RWPE1 (cell line): ENCODE measurements at regions not wholly inside any gene's neighbourhood (a gene's known extent, or its start where the extent isn't known, plus 50 kb on each side); places are given as distances from the start of the nearest gene placed in this dataset.
"Not testable (repeated sequence)": the region's sequence is repeated elsewhere in the genome, so short reads cannot be mapped to it uniquely, and the experiment has no call there.

Source experiments
- CTCF ChIA-PET: fragments of 350-600 bp; sonication (Branson Sonifier 250); formaldehyde crosslinking; extraction: SDS; loops from one replicate; lab custom pipeline; 2021; lab: Yijun Ruan, JAX
- POLR2A ChIA-PET: fragments of 400-600 bp; formaldehyde crosslinking; extraction: SDS; loops from one replicate; lab custom pipeline; 2020; ENCODE audit warnings: antibody characterized with exemption; ENCODE audit not compliant: low non-redundant PET; lab: Yijun Ruan, JAX
- DNase-seq: peaks from one replicate; pipeline ENCODE4 v3.0.0; 2012; ENCODE audit warnings: low spot score
- H3K27ac ChIP-seq: fragments of 450-650 bp; 2 replicates; pipeline ENCODE4 v1.5.1; 2017
- TF ChIP-seq, protein P1 (sequence below): fragments of 450-650 bp; conservative IDR thresholded peaks from 2 replicates; pipeline ENCODE4 v1.5.1; 2017; ENCODE audit warnings: low read depth, mild to moderate bottlenecking

DNA sequence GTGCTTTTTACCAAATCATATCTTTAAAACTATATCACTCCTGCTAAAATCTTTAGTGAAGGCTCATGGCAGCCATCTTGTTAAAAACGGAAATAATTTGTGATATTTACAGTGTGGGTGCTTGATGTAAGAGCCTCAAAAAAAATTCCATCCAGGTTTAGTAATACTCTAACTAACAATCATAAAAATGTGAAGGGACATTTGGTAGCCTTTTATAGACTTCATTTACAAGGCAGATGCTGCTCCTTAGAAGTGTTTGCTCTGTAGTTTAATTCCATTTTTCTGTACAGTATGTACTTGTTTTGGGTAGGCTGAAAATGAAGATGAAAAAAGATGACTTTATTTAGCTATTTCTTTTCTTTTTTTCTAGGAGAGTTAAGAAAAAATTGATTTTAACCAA, 525.0 kb downstream of the ZEB2 start:
- ChIA-PET CTCF (interaction anchor here (0.6 kb wide), 1 partner anchor 1237 kb away, joined by 3 read pairs; no protein-coding TSS in a partner anchor), POLR2A (no interaction called here)
- no peak overlapping the region for H3K27ac ChIP-seq
- no peak for DNase-seq
- TF ChIP-seq, protein P1, sequence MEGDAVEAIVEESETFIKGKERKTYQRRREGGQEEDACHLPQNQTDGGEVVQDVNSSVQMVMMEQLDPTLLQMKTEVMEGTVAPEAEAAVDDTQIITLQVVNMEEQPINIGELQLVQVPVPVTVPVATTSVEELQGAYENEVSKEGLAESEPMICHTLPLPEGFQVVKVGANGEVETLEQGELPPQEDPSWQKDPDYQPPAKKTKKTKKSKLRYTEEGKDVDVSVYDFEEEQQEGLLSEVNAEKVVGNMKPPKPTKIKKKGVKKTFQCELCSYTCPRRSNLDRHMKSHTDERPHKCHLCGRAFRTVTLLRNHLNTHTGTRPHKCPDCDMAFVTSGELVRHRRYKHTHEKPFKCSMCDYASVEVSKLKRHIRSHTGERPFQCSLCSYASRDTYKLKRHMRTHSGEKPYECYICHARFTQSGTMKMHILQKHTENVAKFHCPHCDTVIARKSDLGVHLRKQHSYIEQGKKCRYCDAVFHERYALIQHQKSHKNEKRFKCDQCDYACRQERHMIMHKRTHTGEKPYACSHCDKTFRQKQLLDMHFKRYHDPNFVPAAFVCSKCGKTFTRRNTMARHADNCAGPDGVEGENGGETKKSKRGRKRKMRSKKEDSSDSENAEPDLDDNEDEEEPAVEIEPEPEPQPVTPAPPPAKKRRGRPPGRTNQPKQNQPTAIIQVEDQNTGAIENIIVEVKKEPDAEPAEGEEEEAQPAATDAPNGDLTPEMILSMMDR = no peak

DNA sequence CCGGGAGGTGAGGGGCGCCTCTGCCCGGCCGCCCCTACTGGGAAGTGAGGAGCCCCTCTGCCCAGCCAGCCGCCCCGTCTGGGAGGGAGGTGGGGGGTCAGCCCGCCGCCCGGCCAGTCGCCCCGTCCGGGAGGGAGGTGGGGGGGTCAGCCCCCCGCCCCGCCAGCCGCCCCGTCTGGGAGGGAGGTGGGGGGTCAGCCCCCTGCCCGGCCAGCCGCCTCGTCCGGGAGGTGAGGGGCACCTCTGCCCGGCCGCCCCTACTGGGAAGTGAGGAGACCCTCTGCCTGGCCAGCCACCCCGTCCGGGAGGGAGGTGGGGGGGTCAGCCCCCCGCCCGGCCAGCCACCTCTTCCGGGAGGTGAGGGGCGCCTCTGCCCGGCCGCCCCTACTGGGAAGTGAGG, 528.3 kb downstream of the ZEB2 start:
- DNase-seq, POLR2A ChIA-PET, CTCF ChIA-PET, H3K27ac ChIP-seq: not testable (repeated sequence)

DNA sequence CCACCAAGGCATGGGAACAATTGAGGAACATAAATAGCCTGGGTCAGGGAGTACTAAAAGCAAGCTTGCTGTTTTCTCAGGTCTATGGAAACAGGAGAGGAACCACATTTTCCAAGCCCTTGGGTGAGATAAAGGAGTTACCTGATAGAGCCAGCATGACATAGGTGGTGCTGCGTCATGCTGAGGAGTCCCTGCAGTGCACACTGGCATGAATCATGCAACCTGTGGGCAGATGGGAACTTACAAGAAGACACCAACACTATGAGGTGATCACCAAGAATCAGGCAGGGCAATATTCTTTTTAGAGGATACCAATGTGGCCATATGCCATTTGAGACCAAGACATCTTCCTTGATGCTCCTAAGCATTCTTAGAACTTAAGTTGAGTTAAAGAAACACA, 531.8 kb downstream of the ZEB2 start:
- DNase-seq = no peak
- TF ChIP-seq, protein P1 = no peak
- POLR2A ChIA-PET = no interaction called here
- CTCF ChIA-PET = no interaction called here
- H3K27ac ChIP-seq = no peak overlapping the region

DNA sequence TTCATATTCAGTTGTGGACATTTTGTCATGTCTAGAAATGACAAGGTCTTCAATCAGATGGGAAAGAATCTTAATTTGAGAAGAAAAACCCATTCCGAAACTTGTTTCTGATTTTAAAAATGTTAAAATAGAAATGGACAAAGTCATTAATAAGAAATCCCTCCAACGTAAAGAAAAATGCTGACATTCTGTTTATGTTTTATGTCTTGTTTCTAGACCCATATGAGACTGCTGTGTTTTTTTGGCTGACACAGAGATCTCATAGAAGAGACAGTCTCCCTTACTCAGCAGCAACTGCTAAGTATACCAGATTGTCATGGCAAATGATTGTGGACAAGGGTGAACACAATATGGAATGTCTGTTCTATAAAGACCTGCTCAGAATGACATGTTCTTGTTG, 538.5 kb downstream of the ZEB2 start:
- ChIA-PET CTCF (interaction anchor here (0.6 kb wide), 1 partner anchor 829 kb away, joined by 3 read pairs; no protein-coding TSS in a partner anchor), POLR2A (no interaction called here)
- DNase-seq = no peak
- no peak overlapping the region for H3K27ac ChIP-seq
- TF ChIP-seq, protein P1 = no peak

DNA sequence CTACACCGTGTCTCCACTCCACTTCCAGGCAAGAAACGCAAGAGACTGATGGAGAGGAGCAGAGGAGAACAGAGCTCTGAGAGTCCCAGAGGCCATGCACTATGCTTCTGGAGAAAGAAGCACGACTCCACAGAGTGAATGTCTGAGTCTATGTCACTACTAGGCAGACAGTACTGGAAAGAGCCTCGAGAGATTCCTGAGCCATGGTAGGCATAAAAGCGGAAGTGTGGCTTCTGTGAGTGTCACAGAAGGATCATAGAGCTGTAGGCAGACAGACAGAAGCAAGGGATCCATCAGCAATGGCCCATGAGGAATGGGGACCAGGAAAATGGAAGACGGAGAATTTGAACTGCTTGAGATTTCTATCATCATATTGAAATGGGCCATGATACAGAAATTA, 542.6 kb downstream of the ZEB2 start:
- TF ChIP-seq, protein P1 = no peak
- no peak overlapping the region for H3K27ac ChIP-seq
- ChIA-PET CTCF (no interaction called here), POLR2A (no interaction called here)
- DNase-seq = no peak

DNA sequence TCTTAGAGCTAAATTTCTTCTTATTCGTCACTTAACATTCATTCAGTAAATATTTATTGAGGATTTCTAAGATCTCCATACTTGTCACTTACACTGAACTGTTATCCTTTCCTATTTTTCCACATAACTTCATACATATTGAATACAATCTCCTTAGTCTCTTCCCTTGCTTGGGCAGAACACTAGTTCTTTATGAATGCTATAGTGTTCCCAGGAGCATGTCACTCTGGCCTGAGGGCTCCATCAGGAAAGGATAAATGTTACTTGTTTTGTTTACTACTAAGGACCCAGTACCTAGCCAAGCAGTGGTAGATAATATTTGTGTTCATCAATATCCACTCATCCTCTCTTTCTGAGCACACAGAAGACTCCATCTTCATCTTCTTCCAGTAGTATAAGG, 544.7 kb downstream of the ZEB2 start:
- ChIA-PET POLR2A (no interaction called here), CTCF (no interaction called here)
- H3K27ac ChIP-seq = no peak overlapping the region
- TF ChIP-seq, protein P1 = no peak
- no peak for DNase-seq

DNA sequence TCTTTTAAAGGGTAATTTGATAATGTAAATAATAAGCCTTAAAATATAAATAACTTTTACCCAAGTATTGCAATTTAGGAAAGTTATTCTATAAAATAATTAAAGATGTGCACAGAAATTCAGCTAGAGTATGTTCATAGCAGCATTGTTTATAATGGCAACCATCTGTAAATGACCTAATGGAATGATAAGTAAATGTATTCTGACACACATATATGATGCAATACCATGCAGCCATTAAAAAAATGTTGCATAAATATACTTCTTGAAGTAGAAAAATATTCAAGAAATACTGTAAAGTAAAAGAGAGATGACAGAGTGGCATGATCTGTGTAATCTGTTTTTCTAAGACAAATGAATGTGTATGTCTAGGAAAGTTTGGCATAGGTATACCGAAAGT, 545.7 kb downstream of the ZEB2 start:
- H3K27ac ChIP-seq = no peak overlapping the region
- CTCF ChIA-PET = no interaction called here
- POLR2A ChIA-PET = no interaction called here
- TF ChIP-seq, protein P1 = no peak
- no peak for DNase-seq
